H1 (cell line): ENCODE measurements at regions not wholly inside any gene's neighbourhood (a gene's known extent, or its start where the extent isn't known, plus 50 kb on each side); places are given as distances from the start of the nearest gene placed in this dataset.

Source experiments
- CTCF ChIA-PET: fragments of 300-600 bp; sonication (Branson Sonifier 250); formaldehyde crosslinking; loops from one replicate; lab custom pipeline; 2021; ENCODE audit not compliant: partially characterized antibody; lab: Charles Lee
- POLR2A ChIA-PET: fragments of 300-600 bp; sonication (Branson Sonifier 250); formaldehyde crosslinking; loops from one replicate; lab custom pipeline; 2021; ENCODE audit warnings: inconsistent platforms; ENCODE audit not compliant: partially characterized antibody; lab: Charles Lee
- DNase-seq, 2 experiments: peaks; one replicate each; pipeline versions ENCODE4 v3.0.0 to v3.0.0-alpha.2; 2010 to 2022; ENCODE audit warnings: low spot score in 2 of 2, low read depth in 1 of 2, mixed read lengths in 1 of 2
- FAIRE-seq: peaks from 2 replicates; lab custom pipeline; 2011; peaks lifted over from hg19 to GRCh38; lab: Jason Lieb, UNC
- H2AFZ ChIP-seq: 2 replicates; pipeline ENCODE4 v1.8.1; 2012; ENCODE audit warnings: low read length, inconsistent platforms
- H2AK5ac ChIP-seq: 2 replicates; pipeline ENCODE4 v1.6.1; 2013; ENCODE audit warnings: low read depth, low read length
- H2BK120ac ChIP-seq: replicated peaks from 2 replicates; pipeline ENCODE3; 2013; ENCODE audit warnings: low read depth, low read length, inconsistent platforms
- H2BK12ac ChIP-seq: 2 replicates; pipeline ENCODE4 v1.6.1; 2013; ENCODE audit warnings: low read depth, low read length
- H2BK15ac ChIP-seq: 2 replicates; pipeline ENCODE4 v1.6.1; 2013; ENCODE audit warnings: low read length
- H2BK20ac ChIP-seq: 2 replicates; pipeline ENCODE4 v1.6.1; 2013; ENCODE audit warnings: low read length
- H2BK5ac ChIP-seq: 2 replicates; pipeline ENCODE4 v1.6.1; 2013; ENCODE audit warnings: low read depth, low read length
- H3K14ac ChIP-seq: 2 replicates; pipeline ENCODE4 v1.6.1; 2013; ENCODE audit warnings: inconsistent platforms; ENCODE audit not compliant: insufficient read length
- H3K18ac ChIP-seq: 2 replicates; pipeline ENCODE4 v1.6.1; 2013; ENCODE audit warnings: low read length; ENCODE audit errors: extremely low read depth
- H3K23ac ChIP-seq: 2 replicates; pipeline ENCODE4 v1.6.1; 2013; ENCODE audit warnings: inconsistent platforms; ENCODE audit not compliant: insufficient read length
- H3K23me2 ChIP-seq: 2 replicates; pipeline ENCODE4 v1.6.1; 2013; ENCODE audit warnings: low read depth, low read length
- H3K27ac ChIP-seq: 2 replicates; pipeline ENCODE4 v1.6.1; 2011; ENCODE audit warnings: low read depth, low read length, inconsistent platforms
- H3K27me3 ChIP-seq, 4 experiments: replicated peaks in 1 of 4; 1 replicate in 1 of 4; 2 replicates in 3 of 4; pipeline versions ENCODE4 v1.6.1 to v1.8.1; 2011 to 2013; ENCODE audit warnings: low read length in 3 of 4, mild to moderate bottlenecking in 3 of 4, inconsistent platforms in 2 of 4, mixed read lengths in 2 of 4, moderate library complexity in 1 of 4; ENCODE audit not compliant: control insufficient read depth in 3 of 4, insufficient read depth in 3 of 4; ENCODE audit errors: extremely low read depth in 1 of 4
- H3K36me3 ChIP-seq, 4 experiments: 2 replicates each; pipeline versions ENCODE4 v1.6.1 to v1.8.1; 2011 to 2013; ENCODE audit warnings: mild to moderate bottlenecking in 4 of 4, low read length in 3 of 4, moderate library complexity in 2 of 4, control low read depth in 1 of 4, inconsistent platforms in 1 of 4; ENCODE audit not compliant: insufficient read depth in 4 of 4, control insufficient read depth in 2 of 4
- H3K4ac ChIP-seq: replicated peaks from 2 replicates; pipeline ENCODE3; 2013; ENCODE audit warnings: low read length, low read depth, mixed read lengths, inconsistent platforms; ENCODE audit not compliant: insufficient read length
- H3K4me1 ChIP-seq, 4 experiments: replicated peaks in 1 of 4; 1 replicate in 1 of 4; 2 replicates in 3 of 4; pipeline versions ENCODE4 v1.6.1 to v1.8.1; 2011 to 2013; ENCODE audit warnings: low read length in 3 of 4, inconsistent platforms in 2 of 4, mixed read lengths in 1 of 4; ENCODE audit not compliant: insufficient read depth in 4 of 4, control insufficient read depth in 3 of 4
- H3K4me2 ChIP-seq, 2 experiments: 2 replicates each; pipeline versions ENCODE4 v1.6.1 to v1.8.1; 2011 to 2013; ENCODE audit warnings: low read depth in 2 of 2, low read length in 2 of 2, control low read depth in 1 of 2, inconsistent platforms in 1 of 2, mild to moderate bottlenecking in 1 of 2; ENCODE audit not compliant: insufficient read depth in 1 of 2
- H3K4me3 ChIP-seq, 4 experiments: fragments of 200-600, 300-600 bp in 1 of 4; sonication (generic), shearing (Covaris generic), sonication (Bioruptor Twin) in 1 of 4; 2 replicates each; pipeline versions ENCODE4 v1.5.1 to v1.8.1; 2011 to 2016; ENCODE audit warnings: low read length in 4 of 4, low read depth in 3 of 4, control low read depth in 2 of 4, inconsistent platforms in 2 of 4, mild to moderate bottlenecking in 2 of 4, mixed read lengths in 1 of 4, moderate library complexity in 1 of 4; ENCODE audit not compliant: insufficient read depth in 2 of 4; ENCODE audit errors: extremely low read depth in 1 of 4
- H3K56ac ChIP-seq: replicated peaks from 2 replicates; pipeline ENCODE3; 2013; ENCODE audit warnings: low read depth, mild to moderate bottlenecking, mixed read lengths, low read length, inconsistent platforms; ENCODE audit not compliant: insufficient read length
- H3K79me1 ChIP-seq: 2 replicates; pipeline ENCODE4 v1.6.1; 2013; ENCODE audit warnings: low read depth, low read length, control low read depth
- H3K79me2 ChIP-seq, 2 experiments: 2 replicates each; pipeline versions ENCODE4 v1.6.1 to v1.8.1; 2012 to 2013; ENCODE audit warnings: low read length in 2 of 2, mild to moderate bottlenecking in 2 of 2, inconsistent platforms in 1 of 2; ENCODE audit not compliant: insufficient read depth in 2 of 2, control insufficient read depth in 1 of 2
- H3K9ac ChIP-seq, 4 experiments: replicated peaks in 1 of 4; 1 replicate in 1 of 4; 2 replicates in 3 of 4; pipeline versions ENCODE4 v1.6.1 to v1.8.1; 2011 to 2013; ENCODE audit warnings: low read depth in 3 of 4, low read length in 3 of 4, control low read depth in 2 of 4, mild to moderate bottlenecking in 2 of 4, moderate library complexity in 2 of 4, inconsistent platforms in 1 of 4; ENCODE audit errors: extremely low read depth in 1 of 4
- H3K9me3 ChIP-seq, 2 experiments: 2 replicates each; pipeline versions ENCODE4 v1.6.1 to v1.8.1; 2012 to 2013; ENCODE audit warnings: mild to moderate bottlenecking in 2 of 2, moderate library complexity in 2 of 2, control low read depth in 1 of 2, inconsistent platforms in 1 of 2, low read depth in 1 of 2, low read length in 1 of 2, mixed read lengths in 1 of 2; ENCODE audit not compliant: insufficient read depth in 2 of 2
- H4K20me1 ChIP-seq, 2 experiments: replicated peaks in 1 of 2; 2 replicates each; pipeline versions ENCODE3 to v1.8.1; 2011 to 2013; ENCODE audit warnings: inconsistent platforms in 2 of 2, low read length in 2 of 2, mild to moderate bottlenecking in 1 of 2; ENCODE audit not compliant: insufficient read depth in 2 of 2, control insufficient read depth in 1 of 2
- H4K5ac ChIP-seq: 2 replicates; pipeline ENCODE4 v1.6.1; 2013; ENCODE audit warnings: low read length, low read depth, mixed read lengths, inconsistent platforms; ENCODE audit not compliant: insufficient read length
- H4K8ac ChIP-seq: 2 replicates; pipeline ENCODE4 v1.8.0; 2013; ENCODE audit warnings: mild to moderate bottlenecking, moderate library complexity, low read length, inconsistent platforms; ENCODE audit not compliant: insufficient read depth; ENCODE audit errors: extremely low read depth
- H4K91ac ChIP-seq: replicated peaks from 2 replicates; pipeline ENCODE3; 2013; ENCODE audit warnings: low read length, mixed read lengths, inconsistent platforms; ENCODE audit not compliant: insufficient read length
- BACH1 ChIP-seq: IDR thresholded peaks from 2 replicates; pipeline ENCODE4 v1.6.1; 2012; ENCODE audit warnings: low read length, improper control_type of control experiment
- CBX5 ChIP-seq: fragments of 300-800, 300-1000 bp; sonication (generic); IDR thresholded peaks from 2 replicates; pipeline ENCODE4 v1.7.1; 2016; ENCODE audit warnings: antibody characterized with exemption, low read length, low read depth
- CHD2 ChIP-seq: IDR thresholded peaks from 2 replicates; pipeline ENCODE4 v1.6.1; 2012; ENCODE audit warnings: low read length, improper control_type of control experiment
- HDAC6 ChIP-seq: IDR thresholded peaks from one replicate; pipeline ENCODE4 v1.7.1; 2012; ENCODE audit warnings: low read depth, mild to moderate bottlenecking, inconsistent platforms, low read length, moderate library complexity
- KDM4A ChIP-seq: IDR thresholded peaks from one replicate; pipeline ENCODE4 v1.7.1; 2012; ENCODE audit warnings: low read depth, mild to moderate bottlenecking, moderate library complexity, low read length, inconsistent platforms; ENCODE audit not compliant: severe bottlenecking
- MAX ChIP-seq: IDR thresholded peaks from 2 replicates; pipeline ENCODE4 v1.6.1; 2012; ENCODE audit warnings: inconsistent platforms
- NRF1 ChIP-seq: IDR thresholded peaks from 2 replicates; pipeline ENCODE4 v1.6.1; 2011; ENCODE audit warnings: mild to moderate bottlenecking, low read depth, low read length, improper control_type of control experiment
- SP1 ChIP-seq: IDR thresholded peaks from 2 replicates; pipeline ENCODE4 v1.6.1; 2011; ENCODE audit warnings: low read depth, low read length
- TBP ChIP-seq: IDR thresholded peaks from 2 replicates; pipeline ENCODE4 v1.6.1; 2011; ENCODE audit warnings: low read depth, low read length, improper control_type of control experiment
- WGBS, 2 experiments: shearing (Covaris generic) in 1 of 2; methylation state at CpG; one replicate each; pipeline versions ENCODE4 v1.1.6 to v1.1.7; 2013 to 2015; ENCODE audit warnings: low lambda C conversion rate in 2 of 2, mixed read lengths in 2 of 2, inconsistent platforms in 1 of 2, low coverage in 1 of 2, missing lambda C conversion rate in 1 of 2; ENCODE audit not compliant: insufficient replicate concordance in 2 of 2, insufficient coverage in 1 of 2, insufficient read length in 1 of 2; ENCODE audit errors: extremely low coverage in 1 of 2, missing lambda C conversion rate in 1 of 2; 5-methylcytosine and 5-hydroxymethylcytosine counted together
- TF ChIP-seq, protein P1 (sequence below): IDR thresholded peaks from 2 replicates; pipeline ENCODE4 v1.6.1; 2012; ENCODE audit warnings: low read length, inconsistent platforms

DNA sequence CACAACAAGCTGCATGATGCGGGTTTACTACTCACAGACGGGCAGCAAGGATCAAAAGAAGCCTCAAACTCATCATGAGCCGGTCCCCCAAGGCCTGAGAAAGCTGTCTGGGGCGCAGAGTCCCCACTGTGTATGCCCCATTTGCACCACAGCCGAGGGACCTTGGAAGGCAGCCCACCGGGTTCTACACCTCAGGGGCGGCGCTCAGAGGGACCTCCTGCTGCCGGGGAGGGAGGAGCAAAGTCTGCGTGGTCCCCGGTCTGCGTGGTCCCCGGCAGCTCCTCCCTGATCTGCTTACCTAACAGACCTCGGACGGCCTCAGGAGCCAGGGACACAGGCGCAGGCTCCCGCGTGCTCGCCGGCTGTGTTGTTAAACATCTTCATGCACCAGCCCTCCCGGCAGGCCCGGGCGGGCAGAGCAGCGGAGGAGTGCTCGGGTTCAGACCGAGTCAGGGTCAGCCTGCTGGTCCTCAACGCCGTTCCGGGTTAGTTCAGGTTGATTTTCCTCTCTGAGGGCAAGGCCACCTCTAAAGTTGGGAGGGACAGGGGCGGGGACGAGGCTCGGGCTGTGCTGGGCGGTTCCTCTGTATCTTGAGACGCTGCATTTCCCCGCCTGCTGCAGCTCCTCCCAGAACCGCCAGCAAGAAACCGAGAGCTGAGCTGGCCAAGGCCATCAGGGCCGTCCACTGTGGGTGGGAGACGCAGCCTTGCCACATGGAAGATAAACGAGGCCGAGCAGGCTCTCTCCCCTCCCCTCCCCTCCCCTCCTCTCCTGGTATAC lies 74.6 kb downstream of the MRPL36 start:
- no peak overlapping the region for H2AK5ac ChIP-seq
- FAIRE-seq (no peak), DNase-seq (peak in 1 of 2 experiments; percentile 73)
- peak overlapping the region in 1 of 4 experiments; percentile 27; a peak in 2 of 7 replicates for H3K9ac ChIP-seq
- H4K91ac ChIP-seq, result peak overlapping the region; percentile 41
- H3K4me1 ChIP-seq, result peaks cover 0 to 17% (median 14%) of the 10 kb centered on the region in 4 experiments; a peak in 6 of 7 replicates
- H3K4me2 ChIP-seq, result peak overlapping the region; percentile 65 to 75
- no peaks in the 10 kb centered on the region for H3K79me1 ChIP-seq
- H2BK20ac ChIP-seq, result 0 out of 2 replicates have a peak overlapping the region, but pooled peaks have one; percentile 61
- H3K23ac ChIP-seq, result no peak overlapping the region
- peak overlapping the region; percentile 5 for H3K14ac ChIP-seq
- peaks cover 2% of the 10 kb centered on the region; the same call in 1 of the 2 replicates for H3K23me2 ChIP-seq
- H3K9me3 ChIP-seq, result no peaks in the 10 kb centered on the region
- no peaks in the 10 kb centered on the region for H3K79me2 ChIP-seq
- no peaks in the 10 kb centered on the region for H3K36me3 ChIP-seq
- H3K56ac ChIP-seq, result no peak overlapping the region
- peak overlapping the region; percentile 82; the same call in 1 of the 2 replicates for H2AFZ ChIP-seq
- no peak overlapping the region; the same call in none of the 2 replicates for H2BK5ac ChIP-seq
- peak overlapping the region; percentile 27 to 53 (median 36) for H3K4me3 ChIP-seq
- peak overlapping the region; percentile 72 for H4K5ac ChIP-seq
- no peak overlapping the region for H3K27ac ChIP-seq
- no peak overlapping the region for H3K4ac ChIP-seq
- peak overlapping the region; percentile 46; the same call in 1 of the 2 replicates for H2BK15ac ChIP-seq
- no peak overlapping the region for H2BK120ac ChIP-seq
- POLR2A ChIA-PET, result interaction anchor here (1.4 kb wide), 1 partner anchor 57 kb away, joined by 4 read pairs; no protein-coding TSS in a partner anchor
- CTCF ChIA-PET, result interaction anchor here (0.7 to 3.7 kb wide), 6 partner anchors 12 to 57 kb away, joined by 3 to 32 read pairs (median 4); no protein-coding TSS in a partner anchor
- peak overlapping the region; percentile 87 for H3K18ac ChIP-seq
- H4K20me1 ChIP-seq, result no peaks in the 10 kb centered on the region
- WGBS, 2 experiments, result 37% methylated on average over 37 of the region's 41 CpGs; no CpG with 5 or more reads in 1 of the 2 experiments
- H2BK12ac ChIP-seq, result peak overlapping the region; percentile 87; the same call in 1 of the 2 replicates
- H4K8ac ChIP-seq, result peak overlapping the region; percentile 53
- peaks cover 0 to 9% (median 3%) of the 10 kb centered on the region in 4 experiments; a peak in 2 of 7 replicates for H3K27me3 ChIP-seq
- TF ChIP-seq HDAC6 (no peak), CHD2 (no peak), SP1 (no peak), BACH1 (no peak), MAX (peak; percentile 72), CBX5 (no peak), NRF1 (no peak), TBP (0 out of 2 replicates have a peak, but pooled peaks have one; percentile 15), KDM4A (peak; percentile 37)
- TF ChIP-seq, protein P1, sequence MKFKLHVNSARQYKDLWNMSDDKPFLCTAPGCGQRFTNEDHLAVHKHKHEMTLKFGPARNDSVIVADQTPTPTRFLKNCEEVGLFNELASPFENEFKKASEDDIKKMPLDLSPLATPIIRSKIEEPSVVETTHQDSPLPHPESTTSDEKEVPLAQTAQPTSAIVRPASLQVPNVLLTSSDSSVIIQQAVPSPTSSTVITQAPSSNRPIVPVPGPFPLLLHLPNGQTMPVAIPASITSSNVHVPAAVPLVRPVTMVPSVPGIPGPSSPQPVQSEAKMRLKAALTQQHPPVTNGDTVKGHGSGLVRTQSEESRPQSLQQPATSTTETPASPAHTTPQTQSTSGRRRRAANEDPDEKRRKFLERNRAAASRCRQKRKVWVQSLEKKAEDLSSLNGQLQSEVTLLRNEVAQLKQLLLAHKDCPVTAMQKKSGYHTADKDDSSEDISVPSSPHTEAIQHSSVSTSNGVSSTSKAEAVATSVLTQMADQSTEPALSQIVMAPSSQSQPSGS, result no peak
